Mesenchymal stem cell (in vitro differentiated cells and primary cell): ENCODE measurements at regions not wholly inside any gene's neighbourhood (a gene's known extent, or its start where the extent isn't known, plus 50 kb on each side); places are given as distances from the start of the nearest gene placed in this dataset.
"Not testable (repeated sequence)": the region's sequence is repeated elsewhere in the genome, so short reads cannot be mapped to it uniquely, and the experiment has no call there.

Experiments used
- DNase-seq: peaks from one replicate; pipeline ENCODE4 v3.0.0-alpha.2; 2013
- H2AFZ ChIP-seq: one replicate; pipeline ENCODE4 v1.6.1; 2013; ENCODE audit warnings: low read depth, mild to moderate bottlenecking, control low read depth, inconsistent platforms, low read length, moderate library complexity
- H2AK5ac ChIP-seq: 2 replicates; pipeline ENCODE4 v1.6.1; 2013; ENCODE audit warnings: low read length, moderate library complexity, mild to moderate bottlenecking, inconsistent platforms; ENCODE audit not compliant: severe bottlenecking
- H2BK120ac ChIP-seq: one replicate; pipeline ENCODE4 v1.6.1; 2013; ENCODE audit warnings: low read depth, mild to moderate bottlenecking, inconsistent platforms, low read length, moderate library complexity
- H2BK12ac ChIP-seq, 2 experiments: one replicate each; pipeline ENCODE4 v1.6.1; 2013; ENCODE audit warnings: inconsistent platforms in 2 of 2, low read length in 2 of 2, mild to moderate bottlenecking in 2 of 2, moderate library complexity in 2 of 2, control low read depth in 1 of 2
- H2BK15ac ChIP-seq: one replicate; pipeline ENCODE4 v1.6.1; 2013; ENCODE audit warnings: mild to moderate bottlenecking, low read depth, inconsistent platforms; ENCODE audit not compliant: poor library complexity, severe bottlenecking
- H2BK5ac ChIP-seq: 2 replicates; pipeline ENCODE4 v1.6.1; 2013; ENCODE audit warnings: low read depth, mild to moderate bottlenecking, low read length, control low read depth, inconsistent platforms; ENCODE audit not compliant: poor library complexity, severe bottlenecking
- H3K14ac ChIP-seq, 2 experiments: one replicate each; pipeline ENCODE4 v1.6.1; 2013; ENCODE audit warnings: inconsistent platforms in 2 of 2, low read length in 2 of 2, control low read depth in 1 of 2, mild to moderate bottlenecking in 1 of 2, moderate library complexity in 1 of 2
- H3K18ac ChIP-seq, 2 experiments: one replicate each; pipeline ENCODE4 v1.6.1; 2013; ENCODE audit warnings: inconsistent platforms in 2 of 2, low read length in 2 of 2, control low read depth in 1 of 2, low read depth in 1 of 2, mild to moderate bottlenecking in 1 of 2
- H3K23ac ChIP-seq, 2 experiments: one replicate each; pipeline ENCODE4 v1.6.1; 2013; ENCODE audit warnings: inconsistent platforms in 2 of 2, low read length in 2 of 2, mild to moderate bottlenecking in 2 of 2, moderate library complexity in 2 of 2, control low read depth in 1 of 2
- H3K27ac ChIP-seq: 2 replicates; pipeline ENCODE4 v1.5.1; 2013; ENCODE audit warnings: mild to moderate bottlenecking, moderate library complexity, low read length, control low read depth, inconsistent platforms; ENCODE audit not compliant: poor library complexity, severe bottlenecking
- H3K27me3 ChIP-seq, 2 experiments: 2 replicates each; pipeline versions ENCODE4 v1.6.1 to v1.7.0; 2013; ENCODE audit warnings: low read length in 2 of 2, mild to moderate bottlenecking in 2 of 2, moderate library complexity in 2 of 2, control low read depth in 1 of 2, inconsistent platforms in 1 of 2; ENCODE audit not compliant: control insufficient read depth in 1 of 2, insufficient read depth in 1 of 2
- H3K36me3 ChIP-seq, 2 experiments: 2 replicates each; pipeline versions ENCODE4 v1.6.1 to v1.7.0; 2013; ENCODE audit warnings: low read length in 2 of 2, control low read depth in 1 of 2, inconsistent platforms in 1 of 2, low read depth in 1 of 2, mild to moderate bottlenecking in 1 of 2; ENCODE audit not compliant: insufficient read depth in 2 of 2, control insufficient read depth in 1 of 2
- H3K4ac ChIP-seq, 2 experiments: one replicate each; pipeline ENCODE4 v1.6.1; 2013; ENCODE audit warnings: inconsistent platforms in 2 of 2, low read length in 2 of 2, mild to moderate bottlenecking in 2 of 2, moderate library complexity in 2 of 2, control low read depth in 1 of 2, low read depth in 1 of 2
- H3K4me1 ChIP-seq: 2 replicates; pipeline ENCODE4 v1.6.1; 2013; ENCODE audit warnings: low read depth, low read length, control low read depth; ENCODE audit not compliant: control insufficient read depth, insufficient read depth
- H3K4me2 ChIP-seq: 2 replicates; pipeline ENCODE4 v1.6.1; 2013; ENCODE audit warnings: low read length, mild to moderate bottlenecking, inconsistent platforms; ENCODE audit not compliant: poor library complexity, severe bottlenecking
- H3K4me3 ChIP-seq, 2 experiments: 2 replicates each; pipeline versions ENCODE4 v1.5.1 to v1.7.0; 2013; ENCODE audit warnings: low read length in 2 of 2, mild to moderate bottlenecking in 2 of 2, control low read depth in 1 of 2, low read depth in 1 of 2; ENCODE audit not compliant: insufficient read depth in 1 of 2
- H3K79me1 ChIP-seq: replicated peaks from 2 replicates; pipeline ENCODE4 v1.6.1; 2013; ENCODE audit warnings: mild to moderate bottlenecking, control low read depth, low read length, inconsistent platforms; ENCODE audit not compliant: poor library complexity, severe bottlenecking
- H3K9ac ChIP-seq: 2 replicates; pipeline ENCODE4 v1.7.0; 2013; ENCODE audit warnings: mild to moderate bottlenecking, low read length, moderate library complexity
- H3K9me3 ChIP-seq: 2 replicates; pipeline ENCODE4 v1.7.0; 2013; ENCODE audit warnings: mild to moderate bottlenecking, low read length; ENCODE audit not compliant: control insufficient read depth
- H4K8ac ChIP-seq: one replicate; pipeline ENCODE4 v1.6.1; 2013; ENCODE audit warnings: inconsistent platforms, mild to moderate bottlenecking, low read length, moderate library complexity
- H4K91ac ChIP-seq: one replicate; pipeline ENCODE4 v1.6.1; 2013; ENCODE audit warnings: mild to moderate bottlenecking, low read length, inconsistent platforms
- WGBS: methylation state at CpG from one replicate; pipeline ENCODE4 v1.1.7; 2013; ENCODE audit warnings: mixed read lengths; 5-methylcytosine and 5-hydroxymethylcytosine counted together

- no peaks in the 10 kb centered on the region for H3K36me3 ChIP-seq
- H3K18ac ChIP-seq: no peak overlapping the region
- peaks cover 16% of the 10 kb centered on the region for H3K9me3 ChIP-seq
- H2BK12ac ChIP-seq: no peak overlapping the region
- no peak overlapping the region for H4K91ac ChIP-seq
- H3K4me1 ChIP-seq: no peaks in the 10 kb centered on the region
- no peak overlapping the region for H3K23ac ChIP-seq
- H3K4ac ChIP-seq: no peak overlapping the region
- H2BK5ac ChIP-seq: no peak overlapping the region
- no peak overlapping the region for H3K9ac ChIP-seq
- no peak overlapping the region for H3K14ac ChIP-seq
- no peak overlapping the region for H2BK15ac ChIP-seq
- H3K4me3 ChIP-seq: no peak overlapping the region
- DNase-seq: no peak
- H3K79me1 ChIP-seq: no peaks in the 10 kb centered on the region
- H2AFZ ChIP-seq: no peak overlapping the region
- no peak overlapping the region for H3K27ac ChIP-seq
- H3K4me2 ChIP-seq: no peak overlapping the region
- peaks cover 0 to 3% of the 10 kb centered on the region in 2 experiments for H3K27me3 ChIP-seq
- no peak overlapping the region for H4K8ac ChIP-seq
- 94% methylated on average over 3 of the region's 3 CpGs for WGBS
- H2AK5ac ChIP-seq: no peak overlapping the region
- H2BK120ac ChIP-seq: no peak overlapping the region
Observed at GRCh38 chr19:34574704-34575103, 93.1 kb downstream of the WTIP start.

- Histone ChIP-seq H3K4ac (no peak overlapping the region), H3K9ac (no peak overlapping the region), H2BK15ac (no peak overlapping the region), H4K91ac (no peak overlapping the region), H3K23ac (no peak overlapping the region), H3K9me3 (peaks cover 24% of the 10 kb centered on the region), H3K79me1 (no peaks in the 10 kb centered on the region), H3K27me3 (no peaks in the 10 kb centered on the region), H4K8ac (no peak overlapping the region), H3K14ac (no peak overlapping the region), H3K27ac (no peak overlapping the region), H3K4me3 (no peak overlapping the region), H3K4me2 (no peak overlapping the region), H2BK120ac (no peak overlapping the region), H2AFZ (no peak overlapping the region), H3K18ac (no peak overlapping the region), H3K36me3 (no peaks in the 10 kb centered on the region), H2AK5ac (no peak overlapping the region), H2BK5ac (no peak overlapping the region), H2BK12ac (no peak overlapping the region), H3K4me1 (no peaks in the 10 kb centered on the region)
- 54% methylated on average over 14 of the region's 14 CpGs for WGBS
- no peak for DNase-seq
Observed at GRCh38 chr19:34573226-34573864, 91.8 kb downstream of the WTIP start.

GRCh38 chr19:34570140-34570539 is 88.6 kb downstream of the WTIP start:
- not testable (repeated sequence) for H3K36me3 ChIP-seq, H3K9ac ChIP-seq

GRCh38 chr19:34562344-34562743 is 80.8 kb downstream of the WTIP start:
- H3K4ac ChIP-seq, H3K36me3 ChIP-seq, H2BK15ac ChIP-seq, H4K8ac ChIP-seq, H3K79me1 ChIP-seq, H3K27ac ChIP-seq, H2AFZ ChIP-seq, DNase-seq, H3K18ac ChIP-seq, H3K9me3 ChIP-seq, H2BK5ac ChIP-seq, H3K14ac ChIP-seq, H2AK5ac ChIP-seq, H4K91ac ChIP-seq, H3K9ac ChIP-seq, H2BK12ac ChIP-seq, H3K4me1 ChIP-seq, H2BK120ac ChIP-seq, H3K23ac ChIP-seq, H3K4me2 ChIP-seq, H3K4me3 ChIP-seq: not testable (repeated sequence)
- 75% methylated on average over 2 of the region's 3 CpGs for WGBS
- peaks cover 0 to 41% of the 10 kb centered on the region in 2 experiments for H3K27me3 ChIP-seq

More at GRCh38 chr19:34570140-34570539, 88.6 kb downstream of the WTIP start:
- H3K14ac ChIP-seq, H4K8ac ChIP-seq, H3K18ac ChIP-seq, H3K27me3 ChIP-seq, H3K4me3 ChIP-seq, DNase-seq, H3K4me1 ChIP-seq, H3K79me1 ChIP-seq, H4K91ac ChIP-seq, H2AK5ac ChIP-seq, H3K23ac ChIP-seq, H3K4me2 ChIP-seq, H2AFZ ChIP-seq, H2BK12ac ChIP-seq, H3K4ac ChIP-seq, H2BK120ac ChIP-seq, H3K27ac ChIP-seq, H2BK15ac ChIP-seq, H2BK5ac ChIP-seq: not testable (repeated sequence)
- H3K9me3 ChIP-seq: peaks cover 24% of the 10 kb centered on the region
- WGBS: 88% methylated on average over 4 of the region's 6 CpGs
